GM12891 (cell line): ENCODE measurements at regions not wholly inside any gene's neighbourhood (a gene's known extent, or its start where the extent isn't known, plus 50 kb on each side); places are given as distances from the start of the nearest gene placed in this dataset.

Source experiments
- PAX5 ChIP-seq: IDR thresholded peaks from 2 replicates; pipeline ENCODE4 v1.6.1; 2011; ENCODE audit warnings: low read length, moderate library complexity, mild to moderate bottlenecking; ENCODE audit not compliant: insufficient read depth, severe bottlenecking
- POLR2A ChIP-seq: IDR thresholded peaks from 2 replicates; pipeline ENCODE4 v1.6.1; 2011; ENCODE audit warnings: low read depth, low read length, control low read depth
- POLR2AphosphoS5 ChIP-seq: IDR thresholded peaks from 2 replicates; pipeline ENCODE4 v1.6.1; 2011; ENCODE audit warnings: low read depth, low read length, control low read depth
- SPI1 ChIP-seq: IDR thresholded peaks from 2 replicates; pipeline ENCODE4 v1.6.1; 2011; ENCODE audit warnings: low read depth, low read length, control low read depth
- TAF1 ChIP-seq: IDR thresholded peaks from 2 replicates; pipeline ENCODE4 v1.6.1; 2011; ENCODE audit warnings: low read depth, low read length, control low read depth

GRCh38 chr15:57795261-57795660 lies 88.7 kb downstream of the POLR2M start:
- TF ChIP-seq POLR2AphosphoS5, result no peak
- no peak for TF ChIP-seq SPI1
- TF ChIP-seq TAF1, result no peak
- TF ChIP-seq POLR2A, result no peak
- no peak for TF ChIP-seq PAX5
